Inferior parietal cortex (tissue), 1 donor: ENCODE measurements at regions not wholly inside any gene's neighbourhood (a gene's known extent, or its start where the extent isn't known, plus 50 kb on each side); places are given as distances from the start of the nearest gene placed in this dataset.

Experiments used
- DNase-seq: peaks from one replicate; pipeline ENCODE4 v3.0.0-alpha.2; 2016; ENCODE audit errors: extremely low spot score

DNA sequence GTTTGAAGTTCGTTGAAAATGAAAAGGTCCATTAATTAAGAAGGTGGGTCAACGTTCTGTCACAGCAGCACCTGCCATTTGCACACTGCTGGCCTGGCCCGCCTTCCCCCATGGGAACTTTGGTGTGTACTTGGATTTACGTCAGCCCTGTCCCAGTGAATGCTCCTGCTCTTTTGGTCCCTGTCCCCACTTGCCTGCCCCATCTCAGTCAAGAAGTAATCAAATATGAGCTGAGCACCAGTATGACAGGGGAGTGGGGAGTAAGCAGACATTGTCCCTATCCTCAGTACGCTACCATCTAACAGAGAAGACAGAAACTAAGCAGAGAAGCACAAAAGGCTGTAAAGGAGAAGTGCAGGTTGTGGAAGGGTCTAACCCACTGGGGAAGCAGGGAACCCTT lies 65.1 kb downstream of the SLC4A3 start:
- no peak for DNase-seq

DNA sequence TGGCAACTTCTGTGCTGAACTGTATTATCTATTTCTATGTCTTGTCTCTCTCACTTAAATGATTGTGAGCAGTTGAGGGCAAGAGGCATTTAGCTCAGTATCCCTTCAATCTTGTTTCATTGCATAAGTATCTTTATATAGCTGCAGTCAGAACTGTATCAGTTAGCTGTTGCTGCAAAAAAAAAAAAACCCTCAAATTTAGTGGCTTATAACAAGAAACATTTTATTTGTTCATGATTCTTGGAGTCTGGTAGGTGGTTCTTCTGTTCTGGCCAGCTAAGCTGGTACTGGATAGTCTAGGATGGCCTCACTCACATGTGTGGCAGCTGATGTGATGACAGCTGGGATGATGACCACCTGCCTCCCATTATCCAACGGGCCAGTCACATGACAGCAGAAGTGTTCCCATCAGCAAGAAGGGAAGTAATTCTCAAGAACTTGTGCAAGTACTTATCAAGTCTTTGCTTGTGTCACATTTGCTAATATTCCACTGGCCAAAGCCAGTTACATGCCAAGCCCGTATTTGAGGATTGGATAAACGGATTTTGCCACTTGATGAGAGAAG lies 67.8 kb downstream of the SLC4A3 start:
- DNase-seq = no peak

DNA sequence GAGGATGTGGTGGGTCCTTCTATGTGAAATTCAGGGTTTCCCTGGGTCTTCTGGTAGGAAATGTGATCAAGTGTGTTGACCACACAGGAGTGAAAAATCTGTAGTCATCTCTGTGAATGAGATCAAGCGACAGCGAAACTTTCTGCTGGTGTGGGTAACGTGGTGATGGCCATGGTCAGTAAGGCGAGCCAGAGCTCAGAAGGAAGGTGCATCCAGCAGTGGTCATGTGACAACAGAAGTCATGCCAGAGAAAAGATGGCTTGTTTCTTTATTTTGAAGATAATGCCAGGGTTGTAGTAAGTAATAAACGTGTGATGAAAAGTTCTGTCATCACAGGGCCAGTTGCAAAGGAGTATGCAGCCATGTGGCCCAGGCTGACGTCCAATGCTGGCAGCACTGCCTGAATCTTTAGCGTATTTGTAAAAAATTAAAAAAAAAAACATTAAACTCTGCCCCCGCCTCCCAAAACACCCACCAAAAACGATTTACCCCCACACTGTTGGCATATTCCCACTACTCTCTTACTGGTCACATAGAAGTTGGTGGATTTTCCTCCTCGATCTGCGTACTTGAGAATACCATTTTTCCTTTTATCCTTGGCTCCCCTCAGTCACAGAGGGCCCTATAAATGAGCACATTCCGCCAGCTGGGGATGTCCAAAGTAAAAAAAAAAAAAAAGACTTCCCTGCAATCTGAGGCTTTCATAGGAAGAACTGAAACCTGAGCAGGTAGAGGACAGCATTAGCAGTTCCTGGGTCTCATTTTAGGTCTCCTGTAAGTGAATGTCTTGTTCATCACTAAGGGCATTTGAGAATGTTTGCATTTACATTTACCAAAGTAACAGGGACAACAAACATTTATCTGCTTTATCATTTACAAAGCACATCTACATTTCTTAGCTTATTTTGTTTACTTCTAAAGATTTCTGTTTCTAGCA lies 70.6 kb downstream of the SLC4A3 start:
- no peak for DNase-seq

DNA sequence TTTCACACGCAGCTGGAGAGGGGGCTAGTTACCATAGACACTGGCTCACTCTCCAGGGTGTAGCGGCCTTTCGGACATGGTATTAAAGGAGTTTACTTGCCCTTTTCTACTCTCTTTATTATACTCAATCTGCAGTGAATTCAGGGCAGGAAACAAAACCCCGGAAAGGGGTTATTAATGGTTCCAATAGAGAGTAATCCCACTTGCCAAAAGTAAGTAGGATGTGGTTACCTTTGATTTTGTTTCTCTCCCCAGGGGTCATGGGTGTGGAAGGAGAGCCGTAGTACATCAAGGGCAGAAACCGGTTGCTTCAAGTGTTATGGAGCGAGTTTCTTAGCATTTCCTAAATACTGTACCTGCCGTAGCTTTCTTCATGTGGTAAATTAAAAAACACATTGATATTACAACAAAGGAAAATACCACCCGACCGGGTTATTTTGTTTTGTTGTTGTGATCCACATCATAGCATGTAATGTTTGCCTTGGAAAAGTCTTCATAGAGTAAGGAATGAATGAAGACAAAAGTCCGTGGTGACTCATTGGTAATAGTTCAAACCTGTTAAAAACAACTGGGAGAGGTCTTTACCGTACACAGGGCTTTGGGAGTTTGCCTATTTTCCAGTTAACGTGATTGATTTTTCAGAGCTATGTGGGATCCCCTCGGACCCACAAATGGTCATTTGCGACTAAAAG lies 71.5 kb downstream of the SLC4A3 start:
- DNase-seq = no peak

DNA sequence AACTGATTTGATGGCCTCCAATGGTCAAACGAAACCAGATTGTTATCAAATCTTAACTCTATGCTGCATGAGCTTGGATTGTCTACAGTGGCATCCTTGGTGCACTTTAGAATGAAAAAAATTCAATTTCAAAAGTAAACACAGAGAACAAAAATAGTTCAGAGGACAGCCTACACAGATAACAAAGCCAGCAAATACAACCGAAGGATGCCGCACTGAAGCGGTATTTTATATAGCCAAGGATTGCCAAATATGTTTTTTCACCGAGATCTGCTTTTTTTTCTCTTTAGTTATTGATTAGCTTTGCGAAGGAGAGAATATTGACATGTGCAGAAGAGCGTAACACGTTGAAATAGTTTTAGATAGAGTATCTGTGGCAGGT lies 72.0 kb downstream of the SLC4A3 start:
- no peak for DNase-seq

DNA sequence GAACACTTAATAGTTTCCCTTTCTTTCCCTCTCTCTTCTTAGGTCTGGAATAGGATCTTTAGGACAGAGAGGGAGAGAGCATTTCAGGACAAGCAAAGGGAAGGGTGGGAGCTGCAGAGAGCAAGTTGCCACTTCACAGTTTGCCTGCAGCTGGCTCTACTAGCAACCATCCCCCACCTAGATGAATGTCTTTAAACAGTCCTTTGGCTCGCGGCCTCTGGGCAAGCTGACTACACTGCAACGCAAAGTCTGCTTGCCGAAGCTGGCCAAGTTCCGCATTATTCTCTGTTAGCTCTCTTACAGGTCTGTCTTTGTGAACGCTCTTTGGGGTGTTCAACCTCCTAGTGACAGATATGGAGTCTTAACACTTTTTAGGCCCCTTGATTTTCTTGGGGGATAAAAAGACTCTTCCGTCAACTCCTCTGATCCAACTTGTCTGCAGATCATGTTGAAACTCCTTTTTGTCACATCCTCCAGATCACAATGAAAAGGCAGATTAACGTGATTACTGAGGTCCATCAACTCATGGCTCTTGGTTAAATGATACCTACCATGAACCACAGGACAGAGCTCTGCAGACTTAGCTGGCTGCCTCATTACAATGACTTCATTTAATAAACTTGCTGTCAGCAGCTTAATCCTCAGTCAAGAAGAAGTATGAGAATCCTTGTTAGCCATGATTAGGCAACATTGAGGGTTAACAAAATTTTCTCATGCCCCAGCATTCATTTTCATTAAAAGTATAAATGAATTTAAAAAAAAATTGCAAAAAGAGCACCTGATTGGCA lies 74.6 kb downstream of the SLC4A3 start:
- DNase-seq = no peak

DNA sequence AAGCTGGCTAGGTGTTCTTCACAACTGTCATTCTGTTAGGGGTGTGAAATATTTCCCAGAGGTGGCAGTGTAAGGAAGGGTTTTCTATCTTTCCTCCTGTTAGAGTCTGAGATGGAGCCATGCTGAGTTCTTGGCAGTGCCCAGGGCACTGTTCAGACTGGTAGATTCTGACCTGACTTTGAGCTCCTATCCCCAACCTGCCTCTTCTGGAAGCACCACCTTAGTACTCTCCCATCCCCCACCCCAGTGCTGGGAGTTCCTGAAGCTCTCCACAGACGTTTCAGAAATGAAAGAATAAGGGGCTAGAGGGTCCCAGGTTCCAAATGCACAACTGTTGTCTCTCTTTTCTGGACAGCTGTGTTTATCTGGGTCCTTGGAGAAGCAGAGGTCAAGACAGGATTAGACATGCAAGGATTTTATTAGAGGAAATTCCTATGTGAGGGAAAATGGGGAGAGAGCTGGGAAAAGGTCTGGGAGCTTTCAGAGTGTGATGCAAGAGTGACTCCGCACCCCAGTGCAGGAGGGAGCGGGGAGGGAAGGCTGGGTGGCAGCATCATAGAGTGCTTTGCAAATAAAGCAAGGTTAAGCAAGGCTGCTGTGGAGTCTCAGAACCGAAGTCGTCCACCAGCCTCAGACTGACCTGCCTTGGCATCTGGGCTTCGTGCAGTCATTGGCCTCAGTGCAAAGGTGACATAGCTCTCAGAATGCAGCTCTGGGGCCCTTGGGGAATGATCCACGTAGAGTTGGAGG lies 75.5 kb downstream of the SLC4A3 start:
- no peak for DNase-seq

DNA sequence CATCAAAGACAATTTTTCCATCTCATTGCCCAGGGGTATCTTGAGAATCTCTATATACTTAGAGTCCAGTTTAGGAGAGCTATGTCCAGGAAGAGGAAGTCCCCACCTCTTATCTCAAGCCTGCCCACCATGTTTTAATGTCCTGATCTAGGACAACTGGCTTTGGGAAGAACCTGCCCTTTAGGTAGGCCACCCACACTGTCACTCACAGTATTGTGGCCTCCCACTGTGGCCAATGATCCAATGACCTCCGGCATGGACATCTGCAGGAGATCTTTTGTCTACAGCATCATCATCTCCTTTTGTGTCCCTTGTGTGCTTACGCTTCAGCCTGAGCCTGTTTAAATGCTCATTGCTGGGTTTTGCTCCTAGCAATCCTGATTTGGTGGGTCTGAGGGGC lies 77.4 kb downstream of the SLC4A3 start:
- DNase-seq = no peak

DNA sequence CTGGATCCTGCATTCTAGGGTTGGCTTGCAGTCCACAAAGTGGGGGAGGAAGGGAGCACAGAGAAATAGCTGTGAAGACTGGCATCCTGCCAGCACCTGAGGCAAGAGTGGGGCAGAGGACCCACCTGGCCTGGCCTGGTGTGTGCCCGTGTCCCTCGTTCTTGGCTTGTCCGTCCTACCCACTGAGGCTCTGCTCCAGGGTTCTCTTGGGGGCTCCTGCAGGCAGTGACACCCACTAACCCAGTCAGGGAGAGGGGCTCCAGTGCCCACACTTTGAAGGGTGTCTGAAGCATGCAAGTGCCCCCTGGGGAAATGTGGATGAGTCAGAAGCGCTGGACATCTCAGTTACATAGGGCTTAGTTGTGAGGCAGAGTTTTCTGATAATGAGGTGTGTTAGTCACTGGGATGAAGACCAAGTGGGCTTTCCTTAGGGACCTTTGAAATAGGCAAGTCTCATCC lies 79.4 kb downstream of the SLC4A3 start:
- no peak for DNase-seq

DNA sequence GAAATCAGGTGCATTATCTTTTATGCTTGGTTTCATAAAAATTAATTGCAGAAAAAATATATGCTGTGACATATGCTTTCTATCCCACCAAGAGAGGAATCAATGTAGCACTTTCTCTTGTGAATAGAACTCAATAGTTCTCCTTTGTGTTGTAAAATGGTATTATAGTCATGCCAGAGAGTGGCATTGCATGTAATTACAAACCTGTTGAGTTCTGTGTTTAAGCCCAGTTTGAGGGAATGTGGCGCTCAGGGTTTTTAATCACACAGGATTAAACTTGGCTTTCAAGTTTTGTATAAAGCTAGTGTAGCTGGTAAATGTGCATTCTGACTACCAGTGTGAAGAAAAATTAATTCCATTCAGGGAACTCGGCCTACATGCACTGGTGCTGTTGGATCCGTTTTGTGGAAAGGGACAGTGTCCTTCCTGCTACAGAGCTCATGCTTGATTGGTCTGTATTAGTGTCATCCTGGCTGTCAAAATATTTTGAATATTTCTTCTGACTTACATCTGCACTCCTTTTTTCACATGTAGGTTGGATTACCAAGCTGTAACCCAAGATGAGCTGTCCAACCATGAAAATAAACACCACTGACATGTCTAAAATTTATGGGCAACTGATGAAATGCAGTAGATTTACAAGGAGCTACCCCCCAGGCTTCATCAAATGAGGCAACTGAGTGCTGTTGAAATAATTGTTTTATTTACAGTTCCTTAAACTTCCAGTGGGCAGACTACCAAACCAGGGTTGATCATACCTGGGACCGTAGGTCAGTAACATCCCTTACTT lies 80.3 kb downstream of the SLC4A3 start:
- DNase-seq = no peak

DNA sequence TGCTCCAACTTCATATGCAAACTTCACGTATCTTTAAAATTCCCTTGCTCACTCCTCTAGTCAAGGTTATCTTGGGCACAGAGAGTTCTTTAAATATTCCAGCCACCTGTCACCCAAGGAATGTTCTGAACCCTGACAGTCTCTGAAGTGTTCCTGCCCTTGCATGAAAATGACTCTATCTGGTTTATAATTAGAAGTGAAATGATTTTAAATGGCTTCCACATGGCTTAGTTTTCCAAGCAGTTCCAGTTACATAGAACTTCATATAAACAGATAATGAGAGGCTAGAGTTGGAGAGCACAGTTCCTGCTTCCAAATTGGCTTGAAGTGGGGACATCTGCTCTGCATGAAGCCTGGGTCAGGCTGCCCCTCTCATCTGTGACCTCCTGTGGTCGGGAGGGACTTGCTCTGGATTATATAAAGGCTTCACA lies 81.9 kb downstream of the SLC4A3 start:
- DNase-seq = no peak

DNA sequence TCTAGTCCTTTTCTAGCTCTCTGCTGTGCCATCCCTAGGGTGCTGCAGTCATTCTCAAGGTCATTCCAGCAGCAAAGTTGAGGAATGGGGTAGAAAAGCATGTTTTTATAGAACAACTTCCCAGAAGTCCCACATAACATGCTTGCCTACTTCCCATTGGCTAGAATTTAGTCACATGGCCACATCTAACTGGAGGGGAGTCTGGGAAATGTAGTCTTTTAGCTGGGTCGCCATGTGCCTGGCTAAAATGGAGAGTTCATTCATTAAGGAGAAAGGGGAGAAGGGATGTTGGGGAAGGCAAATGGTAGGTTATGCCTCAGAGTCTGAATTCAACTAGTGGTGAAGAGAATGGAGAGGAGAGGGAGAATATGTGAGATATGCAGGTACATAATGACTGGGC lies 85.7 kb downstream of the SLC4A3 start:
- no peak for DNase-seq

DNA sequence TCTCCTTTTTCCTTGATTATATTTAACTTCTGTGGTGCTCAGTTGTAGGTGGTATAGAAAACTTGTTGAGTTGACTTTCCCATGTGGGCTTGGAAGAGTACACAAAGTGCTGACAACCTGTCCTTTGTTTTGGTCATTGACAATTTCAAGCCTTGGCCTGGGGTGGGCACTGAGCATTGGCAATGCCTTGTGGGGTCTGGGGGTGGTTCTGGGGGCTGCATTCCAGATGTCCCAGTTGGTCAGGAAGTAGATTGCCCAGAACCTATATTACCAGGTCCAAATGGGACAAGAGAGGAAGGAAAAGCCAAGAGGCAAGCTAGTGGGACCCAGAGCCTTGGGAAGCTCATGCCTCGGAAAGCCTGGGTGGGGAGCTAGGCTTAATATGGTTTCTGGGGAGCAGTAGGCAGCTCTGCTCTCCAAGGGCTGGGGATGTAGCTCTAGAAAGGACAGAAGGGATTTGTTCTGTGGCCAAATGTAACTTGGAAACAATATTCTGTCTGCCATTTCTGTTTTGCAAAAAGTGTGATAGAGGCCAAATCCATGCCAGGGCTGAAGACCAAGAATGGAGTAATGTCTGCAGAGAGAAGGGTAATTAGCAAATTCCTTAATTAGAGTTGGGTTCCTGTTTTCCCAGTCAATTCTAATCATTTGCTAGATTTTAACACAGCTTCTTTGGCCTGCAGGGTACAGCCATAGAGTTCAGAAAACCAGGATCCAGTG lies 87.4 kb downstream of the SLC4A3 start:
- DNase-seq = no peak

DNA sequence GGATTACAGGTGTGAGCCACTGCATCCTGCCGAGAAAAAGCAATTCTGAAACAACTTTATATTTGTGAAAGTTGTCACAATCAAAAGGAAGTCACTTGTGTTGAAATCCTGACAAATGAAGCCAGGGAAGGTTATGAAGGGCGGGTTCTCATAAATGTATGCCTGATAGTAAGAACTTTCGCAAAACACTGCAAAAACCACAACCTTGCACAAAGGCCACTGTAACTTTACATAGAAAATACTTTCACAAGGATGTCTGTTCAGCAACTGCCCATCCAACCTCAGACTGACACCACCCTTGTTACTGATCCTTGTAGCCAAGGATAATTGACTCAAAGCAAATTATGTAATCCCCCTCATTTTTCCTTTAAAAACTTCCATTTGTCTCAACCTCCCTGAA lies 90.6 kb downstream of the SLC4A3 start:
- no peak for DNase-seq

DNA sequence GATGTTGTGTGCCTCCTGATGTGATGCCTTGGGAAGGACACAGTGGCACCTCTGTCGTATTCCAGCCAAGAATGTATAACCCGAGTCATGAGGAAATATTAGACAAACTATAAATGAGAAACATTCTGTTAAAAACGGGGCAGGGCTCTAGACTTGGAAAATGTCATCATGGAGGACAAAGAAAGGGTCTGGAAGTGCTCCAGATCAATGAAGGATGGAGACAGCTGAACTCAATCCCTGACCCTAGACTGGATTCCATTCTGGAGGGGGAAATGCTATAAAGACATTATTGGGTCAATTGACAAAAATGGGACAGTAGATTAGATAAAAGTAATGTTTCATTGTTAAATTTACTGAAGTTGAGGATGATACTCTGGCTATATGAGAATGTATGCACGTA lies 92.1 kb downstream of the SLC4A3 start:
- DNase-seq = no peak

DNA sequence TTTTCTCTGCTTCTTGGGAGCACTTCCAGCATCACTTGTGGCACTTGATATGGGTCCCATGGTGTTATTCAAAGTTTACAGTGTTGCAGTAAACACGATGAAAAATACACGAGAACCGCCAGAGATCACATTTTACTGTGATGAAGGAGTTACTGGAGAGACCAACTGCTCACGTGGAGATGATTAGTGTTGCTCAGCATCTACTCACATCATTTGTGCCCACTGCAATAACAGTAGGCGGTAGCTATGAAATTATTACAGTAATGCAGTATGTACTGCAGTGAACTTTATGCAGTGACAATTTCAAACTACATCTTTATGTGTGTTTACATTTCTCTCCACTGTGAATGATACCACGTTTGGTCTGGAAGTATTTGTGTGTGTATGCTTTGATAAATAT lies 93.5 kb downstream of the SLC4A3 start:
- no peak for DNase-seq

DNA sequence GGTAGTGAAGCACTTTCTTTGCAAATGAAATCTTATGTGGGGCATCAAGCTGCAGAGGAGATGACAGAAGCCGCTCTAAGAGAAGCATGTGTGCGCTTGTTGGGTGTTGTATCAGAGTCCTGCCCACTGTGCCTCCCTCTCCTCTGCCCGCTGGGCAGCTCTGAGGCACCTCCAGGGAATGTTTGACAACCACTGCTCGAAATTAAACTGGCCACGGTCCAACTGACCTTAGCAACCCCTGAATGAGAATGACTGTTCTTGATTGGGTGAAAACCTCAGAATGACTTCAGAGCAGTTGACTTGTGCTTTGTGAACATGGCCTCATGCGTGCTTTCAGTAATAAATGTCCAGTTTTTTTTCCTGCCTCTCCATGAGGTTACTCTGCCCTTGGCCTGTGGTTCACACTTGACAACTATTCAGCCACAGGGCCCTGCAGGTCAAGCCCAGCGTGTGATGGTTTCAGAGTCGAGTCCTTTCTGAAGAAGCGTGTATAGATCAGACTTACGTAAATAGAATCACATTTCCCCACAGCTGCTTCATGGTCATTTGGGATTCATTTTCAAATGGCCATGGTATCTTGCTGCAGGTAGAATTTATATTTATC lies 94.9 kb downstream of the SLC4A3 start:
- DNase-seq = no peak

DNA sequence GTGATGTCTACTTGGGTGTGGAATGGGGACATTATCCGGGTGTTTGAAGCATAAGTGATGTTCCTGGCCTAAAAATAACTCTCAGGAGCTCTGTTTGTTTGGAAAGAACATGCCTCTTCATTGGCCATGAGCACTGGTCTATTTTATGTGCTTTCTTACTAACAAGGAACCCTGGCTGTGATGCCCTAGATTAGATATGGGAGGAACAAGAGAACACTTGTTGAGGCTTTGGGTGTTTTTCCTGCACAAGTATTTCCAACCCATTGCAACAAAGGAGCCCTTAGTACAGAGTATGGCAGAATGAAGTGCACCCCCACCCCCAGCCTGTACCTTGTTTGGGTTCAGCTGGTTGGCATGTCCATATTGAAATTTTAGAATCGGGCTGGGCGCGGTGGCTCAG lies 95.9 kb downstream of the SLC4A3 start:
- DNase-seq = no peak

DNA sequence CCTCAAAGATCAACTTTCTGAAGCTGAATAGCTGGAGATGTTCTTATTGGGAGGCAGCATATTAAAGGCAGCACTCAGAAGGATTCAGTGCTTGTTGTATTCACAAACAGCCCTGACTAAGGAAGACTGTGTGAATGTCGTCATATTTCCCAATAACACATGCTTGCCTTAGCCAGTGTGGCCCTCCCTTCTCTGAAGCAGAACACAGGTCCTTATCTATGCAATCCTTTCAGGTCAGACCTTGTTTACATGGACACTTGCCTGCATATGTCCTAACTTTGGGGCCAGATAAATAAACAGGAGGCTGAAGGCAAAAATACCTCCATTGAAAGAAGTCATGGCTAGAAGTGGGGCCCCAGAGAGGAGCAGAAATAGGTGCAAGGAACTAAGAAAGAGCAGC lies 97.2 kb downstream of the SLC4A3 start:
- no peak for DNase-seq
